RPMI7951 (cell line): ENCODE measurements at regions not wholly inside any gene's neighbourhood (a gene's known extent, or its start where the extent isn't known, plus 50 kb on each side); places are given as distances from the start of the nearest gene placed in this dataset.

Experiments used
- DNase-seq: peaks from one replicate; pipeline ENCODE4 v3.0.0-alpha.2; 2012; ENCODE audit warnings: low read depth

DNA sequence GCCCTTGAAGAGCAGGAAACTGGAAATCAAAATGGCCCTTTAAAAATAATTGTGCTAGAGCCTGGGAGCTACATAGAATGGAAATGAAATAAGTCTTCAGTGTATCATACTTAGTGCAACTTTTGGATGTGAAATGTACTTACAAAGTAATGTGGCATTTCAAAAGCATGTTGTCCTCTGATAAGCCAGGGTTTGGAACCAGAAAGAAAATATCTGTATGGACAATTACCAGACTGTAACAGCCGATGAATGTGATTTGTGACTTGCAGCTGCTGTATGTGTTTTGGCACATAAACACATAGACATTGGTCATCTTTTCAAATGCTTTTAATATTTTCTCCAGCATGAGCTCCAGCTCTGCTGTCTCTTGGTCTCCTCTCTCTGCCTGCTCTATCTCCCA lies 546.4 kb downstream of the OMA1 start:
- no peak for DNase-seq

DNA sequence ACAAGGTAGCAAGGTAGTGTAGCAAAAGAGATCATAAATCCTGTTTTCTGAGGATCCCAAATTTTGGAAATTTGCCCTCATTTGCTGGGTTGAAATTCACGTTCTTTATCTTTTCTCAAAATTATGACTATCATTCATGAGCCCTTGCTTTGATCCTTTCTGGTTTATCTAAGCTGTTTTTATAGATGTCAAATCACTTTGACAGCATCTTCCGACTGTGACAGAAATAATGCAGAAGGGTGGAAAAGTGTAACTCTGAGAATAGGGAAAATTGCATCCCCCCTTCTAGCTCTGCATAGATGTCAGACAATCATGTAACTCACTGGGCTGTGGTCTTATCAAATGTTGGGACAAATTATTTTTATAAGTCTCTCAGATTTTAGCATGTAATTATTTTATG lies 550.1 kb downstream of the OMA1 start:
- DNase-seq: no peak

DNA sequence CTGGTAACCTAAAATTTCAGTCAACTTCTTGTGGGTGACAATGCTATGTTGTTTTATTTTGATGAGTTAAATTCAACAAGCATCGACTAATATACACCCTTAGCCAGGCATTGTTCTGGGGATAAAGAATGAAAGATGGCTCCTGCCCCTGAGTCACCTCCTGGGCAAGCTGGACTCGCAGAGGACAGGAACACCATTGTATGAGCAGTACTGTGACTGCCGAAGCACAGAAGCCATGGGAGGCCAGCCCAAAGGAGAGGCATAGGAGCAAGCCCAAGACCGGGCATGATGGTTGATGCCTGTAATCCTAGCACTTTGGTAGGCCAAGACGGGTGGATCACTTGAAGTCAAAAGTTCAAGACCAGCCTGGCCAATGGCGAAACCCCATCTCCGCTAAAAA lies 555.2 kb downstream of the OMA1 start:
- no peak for DNase-seq

DNA sequence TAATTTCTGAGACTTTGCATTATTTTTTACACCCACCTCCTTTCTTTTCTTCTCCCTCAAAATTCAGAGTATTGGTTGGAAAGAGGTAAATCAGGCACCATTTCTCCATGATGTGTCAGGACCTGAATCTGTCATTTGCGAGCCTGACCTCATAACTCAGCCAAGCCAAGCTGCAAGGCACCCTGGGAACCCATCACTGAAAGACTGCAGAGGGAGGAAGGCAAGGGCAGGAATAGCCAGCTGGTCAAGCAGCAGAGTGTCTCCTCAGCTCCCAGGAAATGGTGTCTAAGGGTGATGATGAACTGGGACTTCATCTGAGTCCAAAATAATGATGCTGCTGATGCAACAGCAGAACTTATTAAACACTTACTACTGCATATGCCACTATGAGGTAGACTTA lies 556.6 kb downstream of the OMA1 start:
- DNase-seq: no peak

DNA sequence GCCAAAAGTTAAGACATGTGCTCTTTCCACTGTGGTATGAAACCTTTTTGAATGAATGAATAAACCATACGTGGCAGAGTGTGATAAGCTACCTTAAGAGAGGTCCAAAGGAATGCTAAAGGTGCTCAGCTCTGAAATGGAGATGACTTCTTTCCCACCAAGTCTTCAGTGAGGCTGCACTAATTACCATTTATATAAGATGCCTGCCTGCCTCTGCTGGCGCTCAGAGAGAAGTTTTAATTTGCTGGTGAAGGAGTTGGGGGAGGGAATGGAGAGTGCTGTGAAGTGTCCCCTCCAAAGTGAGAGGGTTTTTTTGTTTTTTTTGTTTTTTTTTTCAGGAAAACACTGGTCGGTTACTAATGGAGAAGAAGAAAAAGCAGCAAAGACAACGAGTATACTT lies 559.0 kb downstream of the OMA1 start:
- DNase-seq: no peak

DNA sequence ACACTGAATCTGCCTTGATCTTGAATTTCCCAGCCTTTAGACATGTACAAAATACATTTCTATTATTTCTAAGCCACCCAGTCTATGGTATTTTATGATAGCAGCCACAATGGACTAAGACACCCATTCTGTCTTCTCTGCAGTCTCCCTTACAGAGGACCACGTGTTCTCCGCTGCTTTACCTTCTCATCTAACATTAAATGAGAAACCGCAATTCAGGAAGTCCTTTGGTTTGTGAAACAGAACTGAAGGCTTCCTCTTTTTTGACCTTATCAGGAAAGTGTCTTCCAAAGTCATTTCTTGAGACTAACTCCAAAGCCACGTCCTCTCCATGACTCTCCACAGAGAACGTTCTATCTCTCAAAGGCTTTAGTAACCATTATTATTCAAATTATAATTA lies 560.1 kb downstream of the OMA1 start:
- no peak for DNase-seq

DNA sequence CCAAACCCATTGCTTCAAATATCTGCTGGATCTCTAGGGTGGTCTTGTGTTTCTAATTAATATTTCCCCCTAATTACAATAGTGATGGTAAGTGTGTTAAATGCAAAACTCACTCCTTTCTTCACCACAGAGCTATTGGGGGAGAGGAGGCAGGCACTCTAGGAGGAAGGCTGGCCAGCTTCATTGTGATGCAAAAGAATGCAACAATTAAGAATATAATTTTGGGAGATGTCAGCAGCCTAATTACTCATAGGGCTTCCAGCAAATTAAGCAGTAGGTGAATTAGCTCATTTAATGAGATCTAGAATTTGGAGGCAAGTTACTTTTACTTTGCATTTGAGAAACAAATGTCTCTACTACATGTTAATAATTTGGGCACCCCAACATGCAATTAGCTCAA lies 560.4 kb upstream of the DAB1 start:
- DNase-seq: no peak

DNA sequence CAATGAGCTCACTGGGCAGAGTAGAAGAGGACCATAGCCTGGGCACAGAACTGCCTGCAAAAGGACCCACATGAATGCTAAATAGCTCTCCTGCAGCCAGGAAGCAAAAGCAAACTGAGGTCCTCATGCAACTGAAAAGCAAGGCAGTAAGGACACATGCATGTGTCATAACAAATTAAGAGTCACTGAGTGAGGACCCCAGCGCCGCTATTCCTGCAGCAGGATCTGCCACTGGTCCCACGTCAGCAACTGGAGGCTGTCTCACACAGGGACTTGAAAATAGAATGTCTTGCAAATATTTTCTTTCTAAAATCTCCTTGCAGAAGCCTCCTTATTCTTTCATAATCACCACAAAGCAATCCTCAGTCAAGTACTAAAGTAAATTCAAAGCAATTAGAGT lies 559.6 kb upstream of the DAB1 start:
- no peak for DNase-seq

DNA sequence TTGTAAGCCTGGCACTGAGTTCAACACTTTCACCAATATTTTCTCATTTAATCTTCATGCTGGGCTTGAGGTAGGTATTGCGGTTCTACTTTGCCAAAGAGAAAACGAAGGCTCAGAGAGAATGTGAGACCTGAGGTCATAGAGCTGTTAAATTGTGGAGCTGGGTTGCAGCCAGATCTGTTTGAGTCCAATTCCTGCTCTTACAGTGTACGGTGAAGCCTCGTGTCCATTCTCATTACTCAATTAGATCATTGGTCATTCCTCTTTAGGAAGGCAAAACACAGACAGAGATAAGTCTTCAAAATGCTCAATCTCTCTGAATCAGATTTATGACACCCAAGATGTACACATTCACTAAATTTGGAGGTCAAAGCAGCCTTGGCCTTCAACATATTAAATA lies 559.0 kb upstream of the DAB1 start:
- no peak for DNase-seq

DNA sequence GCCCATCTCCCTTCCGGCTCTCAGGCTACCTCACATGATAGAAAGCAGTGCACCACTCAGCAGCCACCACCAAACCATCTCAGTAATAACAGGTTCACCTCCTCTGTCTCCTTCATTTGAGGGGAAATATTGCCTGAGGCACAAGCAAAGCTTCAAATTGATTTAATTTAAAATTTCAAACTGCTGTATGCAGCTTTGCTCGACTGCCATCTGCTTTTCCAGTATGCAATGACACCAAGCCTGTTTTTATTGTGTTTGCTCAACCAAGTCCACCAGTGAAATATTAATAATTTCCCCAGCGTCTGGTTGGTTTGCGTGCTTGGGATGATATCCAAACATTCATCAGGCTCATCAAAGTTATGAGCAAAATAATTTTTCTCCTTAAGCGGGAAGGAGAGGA lies 552.4 kb upstream of the DAB1 start:
- no peak for DNase-seq

DNA sequence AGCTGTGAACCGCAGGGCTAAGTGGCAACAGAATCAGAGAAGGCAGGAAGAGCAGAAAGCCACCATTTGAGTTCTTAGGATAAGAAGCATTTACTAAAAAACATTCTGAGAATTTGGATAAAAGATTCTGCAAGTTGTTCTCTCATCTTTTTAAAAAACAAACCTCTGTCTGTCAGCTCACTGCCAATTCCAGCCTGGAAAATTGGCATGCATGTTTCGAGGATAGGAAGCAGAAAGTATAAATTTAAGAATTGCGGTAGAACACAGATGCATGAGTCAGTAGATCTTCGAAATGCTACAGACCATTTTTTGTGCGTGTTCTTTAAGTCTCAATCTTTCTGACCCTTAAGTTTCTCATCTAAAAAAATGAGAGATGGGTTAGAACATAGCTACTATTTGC lies 544.5 kb upstream of the DAB1 start:
- DNase-seq: no peak

DNA sequence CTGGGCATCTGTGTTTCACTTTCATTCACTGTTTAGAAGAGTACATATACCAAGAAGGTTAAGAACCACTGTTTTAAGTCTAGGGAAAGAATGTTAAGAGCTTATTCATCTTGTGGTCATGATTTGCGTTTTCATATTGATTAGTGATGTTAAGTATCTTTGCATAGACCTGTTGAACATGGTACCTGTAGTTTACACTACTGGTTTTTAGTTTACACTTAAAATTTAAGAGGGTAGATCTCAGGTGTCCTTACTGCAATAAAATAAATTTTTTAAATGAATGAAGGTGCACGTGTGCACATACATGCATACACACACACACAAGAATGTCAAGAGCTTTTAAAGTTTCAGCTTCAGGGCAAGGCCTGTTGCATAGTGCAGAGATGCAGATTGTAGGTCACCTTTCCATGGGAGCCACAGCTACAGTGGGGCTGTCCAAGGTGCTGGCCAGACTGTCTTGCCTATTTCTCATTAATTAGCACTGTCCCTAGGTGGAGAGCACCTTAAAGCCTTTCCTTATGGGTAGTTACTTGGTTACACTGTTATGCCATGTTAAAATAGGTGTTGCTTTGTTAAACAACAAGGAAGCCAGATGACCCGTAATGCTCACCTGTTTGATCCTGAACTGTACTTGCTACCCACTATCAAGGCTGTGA lies 543.0 kb upstream of the DAB1 start:
- DNase-seq: no peak

DNA sequence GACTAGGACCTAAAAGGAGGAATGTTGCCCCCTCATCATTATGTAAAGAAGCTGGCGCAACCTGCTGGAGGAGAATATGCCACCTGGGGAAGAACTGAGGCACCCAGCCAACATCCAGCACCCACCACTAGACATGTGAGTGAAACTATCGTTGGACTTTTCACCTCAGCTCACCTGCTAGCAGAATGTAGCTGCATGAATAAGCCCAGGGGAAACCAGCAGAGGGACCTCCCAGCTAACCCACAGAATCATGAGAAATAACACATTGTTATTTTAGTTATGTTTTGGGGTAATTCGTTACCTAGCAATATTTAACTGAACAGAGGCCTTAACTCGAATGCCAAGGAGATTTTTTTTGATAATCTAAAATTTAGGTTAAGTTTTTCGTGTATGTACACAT lies 542.5 kb upstream of the DAB1 start:
- no peak for DNase-seq

DNA sequence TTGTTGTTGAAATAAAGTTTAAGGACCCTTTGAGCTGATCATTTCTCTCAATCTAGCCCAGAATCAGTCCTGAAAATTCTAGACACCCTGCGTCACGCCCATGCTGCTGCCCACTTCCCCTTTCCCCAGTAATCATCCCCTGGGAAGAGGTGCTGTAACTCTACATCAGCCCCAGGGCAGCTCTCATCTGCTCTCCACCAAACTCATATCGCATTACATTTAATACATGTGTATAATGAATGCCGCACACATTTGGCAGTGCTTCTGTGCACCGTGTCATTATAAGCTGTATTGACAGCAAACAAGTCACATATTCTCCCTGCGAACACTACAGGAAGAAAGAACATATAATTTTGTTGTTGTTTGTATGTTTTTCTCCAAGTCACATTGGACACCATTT lies 539.7 kb upstream of the DAB1 start:
- no peak for DNase-seq

DNA sequence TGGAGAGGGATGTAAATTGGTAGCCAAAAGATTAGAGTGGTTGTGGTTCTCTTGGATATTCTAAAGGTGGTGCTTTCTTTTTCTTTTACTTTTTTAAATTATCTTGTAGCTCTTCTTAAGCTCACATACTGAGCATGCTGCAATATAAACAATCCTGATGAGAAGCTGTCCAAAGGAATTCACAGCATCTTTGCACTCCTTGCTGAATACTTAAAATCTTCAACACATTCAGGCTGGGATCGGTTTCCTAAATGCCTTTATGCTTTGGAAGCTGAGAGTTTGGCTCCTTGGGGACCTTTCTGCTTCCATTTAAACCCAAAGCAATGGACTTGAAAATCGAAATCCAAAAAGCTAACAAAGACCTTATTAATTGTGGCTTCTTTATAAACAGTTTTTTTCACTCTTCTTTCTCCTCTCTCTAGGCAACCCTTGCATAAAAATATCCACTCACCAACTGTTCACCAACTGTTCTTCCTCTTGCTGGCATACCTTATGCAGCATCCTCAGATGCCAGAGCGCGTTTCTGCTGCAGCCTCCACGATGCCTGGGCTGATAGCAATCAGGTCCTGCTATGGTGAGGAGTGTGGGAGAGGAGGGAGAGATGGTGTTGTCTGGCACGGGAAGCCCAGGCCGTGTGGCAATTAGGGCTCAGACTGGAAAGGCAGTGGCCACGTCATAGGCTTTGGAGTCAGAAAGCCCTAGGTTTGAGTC lies 535.8 kb upstream of the DAB1 start:
- no peak for DNase-seq

DNA sequence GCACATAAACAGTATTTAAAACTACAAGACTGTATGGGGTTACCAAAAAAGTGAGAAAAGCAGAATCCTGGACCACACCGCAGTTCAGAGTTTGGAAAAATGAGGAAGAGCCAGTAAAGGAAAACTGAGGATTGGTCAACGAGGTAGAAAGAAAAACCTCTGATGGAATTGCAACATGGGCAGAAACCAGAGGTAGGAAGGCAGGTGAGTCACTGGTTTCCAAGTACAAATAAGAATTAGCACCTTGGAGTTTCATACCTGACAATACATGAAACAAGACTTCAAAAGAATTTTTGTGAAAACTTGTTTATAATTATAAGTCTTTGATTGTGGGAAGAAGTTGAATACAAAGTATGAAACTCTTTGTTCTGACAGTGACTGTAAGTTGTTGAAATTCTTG lies 533.7 kb upstream of the DAB1 start:
- DNase-seq: no peak

DNA sequence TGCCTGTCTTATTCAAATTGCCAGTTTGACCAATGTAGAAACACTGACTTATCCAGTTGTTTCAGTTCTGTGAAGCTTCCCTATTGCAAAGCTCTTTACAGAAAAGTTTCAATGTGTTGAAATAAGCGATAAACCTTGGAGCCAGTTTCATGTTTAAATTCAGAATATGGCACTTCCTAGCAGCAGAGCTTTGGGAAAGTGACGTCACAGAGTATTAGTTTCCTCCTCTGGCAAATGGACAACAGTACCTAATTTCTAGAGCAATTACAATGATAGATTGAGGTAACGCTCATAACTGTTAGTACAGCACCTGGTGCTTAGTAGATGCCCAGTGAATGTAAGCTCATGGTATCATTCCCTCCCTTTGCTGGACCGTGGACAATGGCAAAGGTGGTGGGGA lies 527.5 kb upstream of the DAB1 start:
- DNase-seq: no peak

DNA sequence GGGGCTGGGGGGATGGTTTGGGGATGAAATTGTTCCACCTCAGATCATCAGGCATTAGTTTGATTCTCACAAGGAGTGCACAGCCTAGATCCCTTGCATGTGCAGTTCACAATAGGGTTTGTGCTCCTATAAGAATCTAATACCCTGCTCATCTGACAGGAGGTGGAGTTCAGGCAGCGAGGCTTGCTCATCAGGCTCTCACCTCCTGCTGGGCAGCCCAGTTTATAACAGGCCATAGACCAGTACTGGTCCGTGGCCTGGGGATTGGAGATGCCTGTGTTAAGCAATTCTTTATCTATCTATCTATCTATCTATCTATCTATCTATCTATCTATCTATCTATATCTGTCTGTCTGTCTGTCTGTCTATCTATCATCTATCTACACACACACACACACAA lies 525.3 kb upstream of the DAB1 start:
- no peak for DNase-seq

DNA sequence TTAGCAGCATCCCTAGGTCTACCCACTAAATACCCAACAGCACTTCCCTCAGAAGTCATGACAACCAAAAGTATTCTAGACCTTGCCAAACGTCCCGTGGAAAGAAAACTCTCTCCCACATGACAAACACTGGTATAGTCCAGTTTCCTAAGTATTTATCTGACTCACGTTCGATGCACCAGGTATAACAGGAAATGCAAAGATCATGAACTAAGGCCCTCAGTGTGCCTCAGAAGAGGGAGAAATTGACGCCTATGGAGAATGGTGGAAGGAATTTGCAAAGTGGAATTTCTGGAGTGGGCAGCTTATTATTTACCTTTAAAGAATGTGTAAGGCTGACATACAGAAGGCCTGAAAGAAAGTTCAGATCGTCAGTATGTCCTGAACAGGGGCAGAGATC lies 523.6 kb upstream of the DAB1 start:
- no peak for DNase-seq

DNA sequence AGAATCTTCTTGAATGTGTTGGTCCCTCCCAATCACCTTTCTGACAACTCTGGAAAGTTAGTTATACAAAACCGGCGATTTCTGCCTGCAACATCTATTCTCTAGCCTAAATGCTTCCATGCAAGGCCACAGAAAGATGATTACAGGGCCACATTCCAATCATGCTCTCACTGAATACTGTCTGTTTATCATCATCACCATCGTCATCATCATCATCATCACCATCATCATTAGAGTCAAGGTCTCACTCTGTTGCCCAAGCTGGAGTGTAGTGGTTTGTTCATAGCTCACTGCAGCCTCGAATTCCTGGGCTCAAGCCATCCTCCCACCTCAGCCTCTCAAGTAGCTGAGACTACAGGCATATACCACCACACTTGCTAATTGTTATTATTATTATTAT lies 521.2 kb upstream of the DAB1 start:
- DNase-seq: no peak

DNA sequence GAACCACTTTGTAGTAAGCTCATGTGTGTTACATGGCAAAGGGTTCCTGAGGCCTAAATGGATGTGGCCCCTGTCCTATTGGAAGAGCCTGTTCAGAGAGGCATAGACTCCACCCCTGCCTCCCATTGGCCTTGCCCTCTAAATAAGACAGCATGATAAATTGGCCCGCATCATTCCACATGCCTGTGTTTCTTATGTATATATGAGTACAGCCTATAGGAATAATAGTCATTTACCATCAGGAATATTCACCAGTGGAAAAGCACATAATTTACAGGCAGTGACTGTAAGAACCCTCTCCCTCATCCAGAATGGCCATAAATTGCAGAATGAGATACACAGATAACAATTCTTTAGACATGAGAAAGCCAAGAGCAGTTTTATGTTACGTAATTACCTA lies 519.5 kb upstream of the DAB1 start:
- DNase-seq: no peak

DNA sequence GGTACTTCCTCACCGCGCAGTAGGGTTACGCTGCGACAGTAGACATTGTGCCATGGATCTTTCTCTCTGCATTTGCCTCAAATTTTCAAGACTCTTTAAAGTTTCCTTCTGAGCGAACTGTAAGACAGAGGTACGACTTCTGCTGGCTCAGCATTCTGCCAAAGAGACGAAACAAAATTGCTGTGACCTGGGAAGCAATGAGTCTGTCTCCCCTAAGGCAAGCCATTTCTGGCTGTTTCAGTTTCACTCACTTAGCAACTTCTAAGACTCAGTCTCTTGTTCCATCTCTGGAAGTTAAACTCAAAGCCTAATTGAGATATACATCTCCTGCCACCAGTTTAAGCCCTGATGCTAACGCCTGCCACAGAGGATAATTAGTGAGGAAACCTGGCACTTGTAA lies 510.9 kb upstream of the DAB1 start:
- no peak for DNase-seq

DNA sequence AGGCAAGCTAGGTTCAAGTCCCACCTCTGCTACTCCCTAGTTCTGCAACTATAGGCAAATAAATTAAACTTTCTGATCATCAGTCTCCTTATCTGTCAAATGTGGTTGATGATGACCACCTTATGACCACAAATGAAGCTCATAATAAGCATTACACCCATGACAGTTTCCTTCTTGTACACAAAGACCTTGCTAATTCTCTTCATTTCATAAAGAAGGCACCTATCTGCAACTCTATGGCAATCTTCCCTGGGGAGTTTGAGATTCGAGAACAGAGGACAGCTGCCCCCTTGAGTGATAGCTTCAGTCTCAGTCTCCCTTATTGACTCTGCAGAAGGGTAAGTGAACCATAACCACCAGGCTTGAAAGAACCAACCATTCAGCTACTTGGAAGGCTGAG lies 503.1 kb upstream of the DAB1 start:
- no peak for DNase-seq

DNA sequence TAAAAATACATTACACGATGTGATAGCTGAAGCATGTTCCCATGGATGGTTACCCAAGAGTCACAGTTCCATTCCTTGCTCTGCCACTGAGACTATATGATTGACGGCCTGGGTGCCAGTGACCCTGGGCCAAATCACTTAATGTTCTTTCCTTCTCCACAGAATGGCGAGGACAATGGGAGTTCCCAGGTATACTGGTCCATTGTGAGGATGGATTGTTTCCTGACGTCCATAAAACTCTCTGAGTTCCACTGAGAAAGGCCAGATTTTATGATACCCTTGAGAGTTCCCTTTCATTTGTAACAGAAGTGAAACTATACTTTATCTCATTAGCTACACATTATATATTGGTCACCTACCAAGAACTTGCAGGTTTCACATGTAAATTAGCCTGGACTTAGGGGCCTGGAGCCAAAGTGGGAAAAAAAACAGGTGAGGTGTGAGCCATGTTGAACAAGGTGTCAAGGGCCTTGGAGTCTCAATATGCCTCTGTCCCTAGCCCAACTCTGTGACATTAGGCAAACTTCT lies 502.2 kb upstream of the DAB1 start:
- no peak for DNase-seq
